Pons (tissue), 1 donor: ENCODE measurements at regions not wholly inside any gene's neighbourhood (a gene's known extent, or its start where the extent isn't known, plus 50 kb on each side); places are given as distances from the start of the nearest gene placed in this dataset.
"Not testable (repeated sequence)": the region's sequence is repeated elsewhere in the genome, so short reads cannot be mapped to it uniquely, and the experiment has no call there.

Source experiments
- DNase-seq: peaks from one replicate; pipeline ENCODE4 v3.0.0-alpha.2; 2016; ENCODE audit warnings: low spot score

GRCh38 chr1:148263906-148264255 is 111.8 kb upstream of the NBPF11 start:
- no peak for DNase-seq

GRCh38 chr1:148263128-148263905 is 111.2 kb upstream of the NBPF11 start:
- DNase-seq, result peak; percentile 42

- not testable (repeated sequence) for DNase-seq
Observed at GRCh38 chr1:148261684-148262083, 109.6 kb upstream of the NBPF11 start.

- DNase-seq, result not testable (repeated sequence)
Observed at GRCh38 chr1:148257886-148258285, 105.8 kb upstream of the NBPF11 start.

GRCh38 chr1:148254611-148255429 is 102.7 kb upstream of the NBPF11 start:
- DNase-seq, result peak; percentile 19

- not testable (repeated sequence) for DNase-seq
Observed at GRCh38 chr1:148253808-148254207, 101.7 kb upstream of the NBPF11 start.

GRCh38 chr1:148248798-148249197 is 96.7 kb upstream of the NBPF11 start:
- DNase-seq, result not testable (repeated sequence)

- not testable (repeated sequence) for DNase-seq
Observed at GRCh38 chr1:148246258-148246861, 94.3 kb upstream of the NBPF11 start.

- DNase-seq, result not testable (repeated sequence)
Observed at GRCh38 chr1:148245843-148246242, 93.8 kb upstream of the NBPF11 start.

GRCh38 chr1:148245443-148245842 is 93.4 kb upstream of the NBPF11 start:
- DNase-seq, result not testable (repeated sequence)

GRCh38 chr1:148233250-148233649 is 81.2 kb upstream of the NBPF11 start:
- not testable (repeated sequence) for DNase-seq

GRCh38 chr1:148228846-148229245 is 76.8 kb upstream of the NBPF11 start:
- not testable (repeated sequence) for DNase-seq

GRCh38 chr1:148222399-148223159 is 70.5 kb upstream of the NBPF11 start:
- DNase-seq, result not testable (repeated sequence)

GRCh38 chr1:148221593-148221992 is 69.5 kb upstream of the NBPF11 start:
- DNase-seq, result not testable (repeated sequence)

GRCh38 chr1:148219229-148219628 is 67.1 kb upstream of the NBPF11 start:
- DNase-seq, result not testable (repeated sequence)

GRCh38 chr1:148211191-148211590 is 59.1 kb upstream of the NBPF11 start:
- not testable (repeated sequence) for DNase-seq

- not testable (repeated sequence) for DNase-seq
Observed at GRCh38 chr1:148210624-148211023, 58.5 kb upstream of the NBPF11 start.

- not testable (repeated sequence) for DNase-seq
Observed at GRCh38 chr1:148210166-148210565, 58.1 kb upstream of the NBPF11 start.

- not testable (repeated sequence) for DNase-seq
Observed at GRCh38 chr1:148202013-148202412, 49.9 kb upstream of the NBPF11 start.
